IMR-90 (cell line): ENCODE measurements at regions not wholly inside any gene's neighbourhood (a gene's known extent, or its start where the extent isn't known, plus 50 kb on each side); places are given as distances from the start of the nearest gene placed in this dataset.
A peak's percentile ranks its signal among the peaks of the same experiment; 100 is the strongest.

Source experiments
- ATAC-seq: fragments of 200-7000 bp; cut with Tn5 transposase; 2 replicates; pipeline ENCODE4 v1.9.1; 2020; ENCODE audit warnings: low read depth, mild to moderate bottlenecking, moderate library complexity
- BruUV-seq: library from RNA; stranded (reverse); fragments of 400-500 nt; replicated peaks from 2 replicates; lab custom pipeline; 2021; lab: Mats Ljungman, UMichigan
- CTCF ChIA-PET: fragments of 300-600 bp; formaldehyde crosslinking; extraction: SDS; loops from one replicate; lab custom pipeline; 2021; ENCODE audit warnings: antibody characterized with exemption; lab: Yijun Ruan, JAX
- POLR2A ChIA-PET: fragments of 300-600 bp; sonication (Branson Sonifier 250); formaldehyde crosslinking; loops from one replicate; lab custom pipeline; 2022; ENCODE audit warnings: antibody characterized with exemption; ENCODE audit not compliant: unreplicated experiment; lab: Charles Lee
- DNase-seq: peaks from one replicate; pipeline ENCODE4 v3.0.0; 2013
- H2AFZ ChIP-seq: replicated peaks from 2 replicates; pipeline ENCODE3; 2013; ENCODE audit warnings: low read length, mild to moderate bottlenecking; ENCODE audit not compliant: poor library complexity
- H2AK5ac ChIP-seq: 2 replicates; pipeline ENCODE4 v1.6.1; 2013; ENCODE audit warnings: low read depth, low read length, inconsistent platforms
- H2AK9ac ChIP-seq: replicated peaks from 2 replicates; pipeline ENCODE3; 2013; ENCODE audit warnings: mild to moderate bottlenecking, low read depth, low read length, moderate library complexity; ENCODE audit not compliant: poor library complexity
- H2BK120ac ChIP-seq: 2 replicates; pipeline ENCODE4 v1.6.1; 2013; ENCODE audit warnings: low read depth, low read length, inconsistent platforms
- H2BK15ac ChIP-seq: 3 replicates; pipeline ENCODE4 v1.6.1; 2013; ENCODE audit warnings: low read depth, low read length, inconsistent platforms
- H2BK20ac ChIP-seq: 2 replicates; pipeline ENCODE4 v1.6.1; 2013; ENCODE audit warnings: low read depth, mild to moderate bottlenecking, inconsistent platforms, low read length, moderate library complexity
- H2BK5ac ChIP-seq: 2 replicates; pipeline ENCODE4 v1.6.1; 2013; ENCODE audit warnings: mild to moderate bottlenecking, low read depth, low read length, inconsistent platforms; ENCODE audit not compliant: poor library complexity, severe bottlenecking
- H3K14ac ChIP-seq: replicated peaks from 2 replicates; pipeline ENCODE4 v1.6.1; 2013; ENCODE audit warnings: low read depth, low read length, inconsistent platforms
- H3K18ac ChIP-seq: 2 replicates; pipeline ENCODE4 v1.6.1; 2013; ENCODE audit warnings: low read depth, low read length, control low read depth
- H3K23ac ChIP-seq: 2 replicates; pipeline ENCODE4 v1.6.1; 2013; ENCODE audit warnings: low read depth, low read length, inconsistent platforms
- H3K27ac ChIP-seq: 2 replicates; pipeline ENCODE4 v1.5.1; 2013; ENCODE audit warnings: mild to moderate bottlenecking, control low read depth, low read length; ENCODE audit not compliant: insufficient read depth
- H3K27me3 ChIP-seq: 2 replicates; pipeline ENCODE4 v1.6.1; 2013; ENCODE audit warnings: low read length; ENCODE audit not compliant: control insufficient read depth, insufficient read depth
- H3K36me3 ChIP-seq: 2 replicates; pipeline ENCODE4 v1.6.1; 2013; ENCODE audit warnings: low read length, mixed read lengths; ENCODE audit not compliant: control insufficient read depth, insufficient read depth
- H3K4ac ChIP-seq: 2 replicates; pipeline ENCODE4 v1.6.1; 2013; ENCODE audit warnings: low read depth, low read length, inconsistent platforms
- H3K4me1 ChIP-seq: 2 replicates; pipeline ENCODE4 v1.6.1; 2013; ENCODE audit warnings: low read length, mixed read lengths; ENCODE audit not compliant: control insufficient read depth, insufficient read depth
- H3K4me2 ChIP-seq: 2 replicates; pipeline ENCODE4 v1.6.1; 2013; ENCODE audit warnings: low read depth, mild to moderate bottlenecking, control low read depth, low read length, moderate library complexity
- H3K4me3 ChIP-seq: 2 replicates; pipeline ENCODE4 v1.5.1; 2013; ENCODE audit warnings: low read depth, mild to moderate bottlenecking, control low read depth, low read length, moderate library complexity; ENCODE audit not compliant: insufficient read depth
- H3K56ac ChIP-seq: 2 replicates; pipeline ENCODE4 v1.6.1; 2013; ENCODE audit warnings: low read length, inconsistent platforms; ENCODE audit not compliant: insufficient read depth; ENCODE audit errors: extremely low read depth
- H3K79me1 ChIP-seq, 2 experiments: 2 replicates each; pipeline ENCODE4 v1.6.1; 2013; ENCODE audit warnings: low read length in 2 of 2, inconsistent platforms in 1 of 2, low read depth in 1 of 2
- H3K9ac ChIP-seq: 2 replicates; pipeline ENCODE4 v1.6.1; 2013; ENCODE audit warnings: low read depth, low read length, control low read depth
- H3K9me1 ChIP-seq: 2 replicates; pipeline ENCODE4 v1.6.1; 2013; ENCODE audit warnings: low read length, inconsistent platforms; ENCODE audit not compliant: insufficient read depth
- H3K9me3 ChIP-seq: 2 replicates; pipeline ENCODE4 v1.6.1; 2013; ENCODE audit warnings: low read length; ENCODE audit not compliant: control insufficient read depth, insufficient read depth
- H4K20me1 ChIP-seq: 2 replicates; pipeline ENCODE4 v1.6.1; 2013; ENCODE audit warnings: low read length, inconsistent platforms; ENCODE audit not compliant: insufficient read depth
- H4K5ac ChIP-seq: 2 replicates; pipeline ENCODE4 v1.6.1; 2013; ENCODE audit warnings: mild to moderate bottlenecking, low read depth, low read length, control low read depth
- H4K8ac ChIP-seq, 2 experiments: 2 replicates each; pipeline ENCODE4 v1.6.1; 2013; ENCODE audit warnings: low read depth in 2 of 2, low read length in 2 of 2, control low read depth in 1 of 2, inconsistent platforms in 1 of 2
- H4K91ac ChIP-seq: 2 replicates; pipeline ENCODE4 v1.6.1; 2013; ENCODE audit warnings: low read depth, low read length, inconsistent platforms; ENCODE audit not compliant: insufficient read depth
- CEBPB ChIP-seq: IDR thresholded peaks from 2 replicates; pipeline ENCODE4 v1.6.1; 2012; ENCODE audit warnings: low read depth, low read length, improper control_type of control experiment
- CHD1 ChIP-seq: IDR thresholded peaks from 2 replicates; pipeline ENCODE4 v1.6.1; 2012; ENCODE audit warnings: low read depth, low read length, improper control_type of control experiment
- CTCF ChIP-seq: conservative IDR thresholded peaks from 2 replicates; pipeline ENCODE4 v1.5.1; 2012; ENCODE audit warnings: mild to moderate bottlenecking, low read depth, low read length, improper control_type of control experiment
- ELK1 ChIP-seq: fragments of 150-350 bp; IDR thresholded peaks from 2 replicates; pipeline ENCODE4 v1.6.1; 2016; ENCODE audit warnings: low read depth, mild to moderate bottlenecking, low read length, moderate library complexity, borderline replicate concordance
- FOS ChIP-seq: fragments of 150-350 bp; IDR thresholded peaks from 2 replicates; pipeline ENCODE4 v1.6.1; 2016; ENCODE audit warnings: low read depth, low read length
- MAFK ChIP-seq: IDR thresholded peaks from 2 replicates; pipeline ENCODE4 v1.6.1; 2012; ENCODE audit warnings: low read depth, low read length, improper control_type of control experiment
- MAZ ChIP-seq: IDR thresholded peaks from 2 replicates; pipeline ENCODE4 v1.6.1; 2012; ENCODE audit warnings: low read depth, mild to moderate bottlenecking, low read length, improper control_type of control experiment, moderate library complexity, borderline replicate concordance
- MXI1 ChIP-seq: IDR thresholded peaks from 2 replicates; pipeline ENCODE4 v1.6.1; 2012; ENCODE audit warnings: low read depth, mild to moderate bottlenecking, low read length, moderate library complexity, borderline replicate concordance
- NFE2L2 ChIP-seq: fragments of 150-350 bp; IDR thresholded peaks from 2 replicates; pipeline ENCODE4 v1.6.1; 2016; ENCODE audit warnings: low read depth, mild to moderate bottlenecking, low read length
- POLR2A ChIP-seq: IDR thresholded peaks from 2 replicates; pipeline ENCODE4 v1.6.1; 2012; ENCODE audit warnings: mild to moderate bottlenecking, low read depth, low read length
- RAD21 ChIP-seq: IDR thresholded peaks from 2 replicates; pipeline ENCODE4 v1.6.1; 2012; ENCODE audit warnings: low read length, improper control_type of control experiment
- RCOR1 ChIP-seq: IDR thresholded peaks from 2 replicates; pipeline ENCODE4 v1.6.1; 2012; ENCODE audit warnings: mild to moderate bottlenecking, low read length, improper control_type of control experiment; ENCODE audit not compliant: insufficient replicate concordance
- RFX5 ChIP-seq: IDR thresholded peaks from 2 replicates; pipeline ENCODE4 v1.8.0; 2012; ENCODE audit warnings: low read depth, mild to moderate bottlenecking, low read length, moderate library complexity
- SMC3 ChIP-seq: fragments of 150-350 bp; IDR thresholded peaks from 2 replicates; pipeline ENCODE4 v1.6.1; 2016; ENCODE audit warnings: low read depth, mild to moderate bottlenecking, antibody characterized with exemption, low read length, moderate library complexity
- USF2 ChIP-seq: fragments of 150-350 bp; IDR thresholded peaks from 2 replicates; pipeline ENCODE4 v1.6.1; 2017; ENCODE audit warnings: mild to moderate bottlenecking, antibody characterized with exemption, low read length, low read depth
- WGBS, 2 experiments: methylation state at CpG; one replicate each; pipeline versions ENCODE4 v1.1.5 to v1.1.7; 2013; ENCODE audit warnings: missing lambda C conversion rate in 2 of 2; ENCODE audit not compliant: insufficient read length in 1 of 2; ENCODE audit errors: extremely low coverage in 2 of 2; 5-methylcytosine and 5-hydroxymethylcytosine counted together
- dilution Hi-C: fragments of 300-500 bp; cut with HindIII; formaldehyde crosslinking; loops from one replicate; pipeline ENCODE4 v1.14.3; 2018; ENCODE audit warnings: low sequenced_read_pairs; ENCODE audit not compliant: unreplicated experiment
- in situ Hi-C: fragments of 300-500 bp; cut with MboI; formaldehyde crosslinking; loops from 3 replicates; pipeline ENCODE4 v1.14.3; 2019; ENCODE audit warnings: low sequenced_read_pairs, inconsistent platforms, mixed read lengths
- intact Hi-C: fragments of 100-400 bp; cut with micrococcal nuclease; formaldehyde crosslinking; loops from 2 replicates; pipeline ENCODE4 v1.10.0; 2022

- peak overlapping the region; percentile 6; the same call in 1 of the 2 replicates for H3K18ac ChIP-seq
- H4K20me1 ChIP-seq = no peaks in the 10 kb centered on the region
- H2BK15ac ChIP-seq = no peak overlapping the region; the same call in 2 of the 3 replicates
- H3K14ac ChIP-seq = peak overlapping the region; percentile 32; the same call in 1 of the 2 replicates
- peak overlapping the region; percentile 14; the same call in 1 of the 2 replicates for H3K23ac ChIP-seq
- no peaks in the 10 kb centered on the region for H3K27me3 ChIP-seq
- peak overlapping the region; percentile 68 for H2BK120ac ChIP-seq
- dilution Hi-C loops = no loop called here
- H2AK5ac ChIP-seq = no peak overlapping the region
- POLR2A ChIA-PET = no interaction called here
- peaks cover 5% of the 10 kb centered on the region for H3K4me1 ChIP-seq
- CTCF ChIA-PET = no interaction called here
- in situ Hi-C loops = no loop called here
- H2AFZ ChIP-seq = peak overlapping the region; percentile 92
- no TSS peak for BruUV-seq
- peak overlapping the region; percentile 53; the same call in 1 of the 2 replicates for H2BK20ac ChIP-seq
- H3K36me3 ChIP-seq = no peaks in the 10 kb centered on the region
- H3K27ac ChIP-seq = no peak overlapping the region
- no peak overlapping the region for H3K9ac ChIP-seq
- no peak; the same call in 1 of the 2 replicates for ATAC-seq
- no peak overlapping the region for H3K4me3 ChIP-seq
- peak overlapping the region; percentile 46; the same call in 1 of the 2 replicates for H4K91ac ChIP-seq
- H2BK5ac ChIP-seq = peak overlapping the region; percentile 9
- WGBS, 2 experiments = no CpG with 5 or more reads among the region's 2 CpGs
- H4K8ac ChIP-seq = peak overlapping the region; percentile 60 to 77; a peak in 2 of 4 replicates
- H3K56ac ChIP-seq = 0 out of 2 replicates have a peak overlapping the region, but pooled peaks have one; percentile 35
- TF ChIP-seq CHD1 = no peak
- TF ChIP-seq ELK1 = no peak
- no peak for TF ChIP-seq USF2
- no peak for TF ChIP-seq SMC3
- TF ChIP-seq NFE2L2 = no peak
- no peak for TF ChIP-seq POLR2A
- TF ChIP-seq CEBPB = no peak
- TF ChIP-seq RAD21 = no peak
- no peak for TF ChIP-seq FOS
- TF ChIP-seq RCOR1 = no peak
- TF ChIP-seq MXI1 = no peak
- TF ChIP-seq MAFK = no peak
- no peak for TF ChIP-seq RFX5
- no peak for TF ChIP-seq CTCF
- TF ChIP-seq MAZ = no peak
- H3K9me3 ChIP-seq = no peaks in the 10 kb centered on the region
- H3K79me1 ChIP-seq = no peaks in the 10 kb centered on the region
- no peak for DNase-seq
- H3K4me2 ChIP-seq = no peak overlapping the region
- H2AK9ac ChIP-seq = no peak overlapping the region
- H3K9me1 ChIP-seq = peaks cover 5% of the 10 kb centered on the region; the same call in 1 of the 2 replicates
- intact Hi-C loops = no loop called here
- H4K5ac ChIP-seq = peak overlapping the region; percentile 23; the same call in 1 of the 2 replicates
- peak overlapping the region; percentile 10 for H3K4ac ChIP-seq
Observed at GRCh38 chr3:177283983-177284382, 86.7 kb upstream of the TBL1XR1 start.
